ENCODE measurements at regions not wholly inside any gene's neighbourhood (a gene's known extent, or its start where the extent isn't known, plus 50 kb on each side); places are given as distances from the start of the nearest gene placed in this dataset.

DNA sequence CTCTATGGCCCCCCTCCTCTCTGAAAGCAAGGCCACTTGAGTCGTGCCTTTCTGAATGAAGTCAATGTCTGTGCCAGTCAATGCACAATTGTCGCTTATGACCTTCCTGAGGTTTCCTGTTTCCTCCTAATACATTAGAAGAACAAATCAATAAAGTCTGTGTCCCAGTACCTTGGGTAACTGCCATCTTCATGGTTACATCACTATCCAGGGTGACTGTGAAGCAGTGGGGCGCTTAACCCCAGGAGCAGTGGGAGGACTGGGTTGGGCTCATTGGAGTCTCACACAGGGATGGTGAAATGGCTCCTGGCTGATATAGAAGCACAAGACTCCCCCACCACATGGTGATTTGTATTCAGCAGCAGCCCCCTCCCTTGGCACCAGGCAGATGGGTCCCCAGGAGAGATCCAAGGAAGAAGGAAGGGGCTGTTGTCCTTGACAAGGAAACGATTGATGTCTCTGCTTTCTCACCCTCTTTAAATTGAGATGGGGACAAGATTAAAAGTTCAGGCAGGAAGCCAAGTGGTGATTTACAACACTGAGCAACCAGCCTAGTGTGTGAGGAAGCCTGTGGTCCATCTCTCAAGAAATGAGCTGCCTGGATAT is 261.9 kb upstream of the ZNF462 start:
- FAIRE-seq (no peak), DNase-seq (ENCODE audit: low read depth) (no peak)
- H3K4me3 ChIP-seq (ENCODE audit: low read depth, low read length): no peak overlapping the region
- no peaks in the 10 kb centered on the region for H3K36me3 ChIP-seq (ENCODE audit: control insufficient read depth, insufficient read depth, low read length)
- TF ChIP-seq, protein P1, sequence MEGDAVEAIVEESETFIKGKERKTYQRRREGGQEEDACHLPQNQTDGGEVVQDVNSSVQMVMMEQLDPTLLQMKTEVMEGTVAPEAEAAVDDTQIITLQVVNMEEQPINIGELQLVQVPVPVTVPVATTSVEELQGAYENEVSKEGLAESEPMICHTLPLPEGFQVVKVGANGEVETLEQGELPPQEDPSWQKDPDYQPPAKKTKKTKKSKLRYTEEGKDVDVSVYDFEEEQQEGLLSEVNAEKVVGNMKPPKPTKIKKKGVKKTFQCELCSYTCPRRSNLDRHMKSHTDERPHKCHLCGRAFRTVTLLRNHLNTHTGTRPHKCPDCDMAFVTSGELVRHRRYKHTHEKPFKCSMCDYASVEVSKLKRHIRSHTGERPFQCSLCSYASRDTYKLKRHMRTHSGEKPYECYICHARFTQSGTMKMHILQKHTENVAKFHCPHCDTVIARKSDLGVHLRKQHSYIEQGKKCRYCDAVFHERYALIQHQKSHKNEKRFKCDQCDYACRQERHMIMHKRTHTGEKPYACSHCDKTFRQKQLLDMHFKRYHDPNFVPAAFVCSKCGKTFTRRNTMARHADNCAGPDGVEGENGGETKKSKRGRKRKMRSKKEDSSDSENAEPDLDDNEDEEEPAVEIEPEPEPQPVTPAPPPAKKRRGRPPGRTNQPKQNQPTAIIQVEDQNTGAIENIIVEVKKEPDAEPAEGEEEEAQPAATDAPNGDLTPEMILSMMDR (IDR thresholded peaks at IDR 0.05; ENCODE audit: insufficient read depth, low read length, severe bottlenecking): no peak
- H3K27me3 ChIP-seq (ENCODE audit: control insufficient read depth, insufficient read depth, low read length): no peaks in the 10 kb centered on the region

DNA sequence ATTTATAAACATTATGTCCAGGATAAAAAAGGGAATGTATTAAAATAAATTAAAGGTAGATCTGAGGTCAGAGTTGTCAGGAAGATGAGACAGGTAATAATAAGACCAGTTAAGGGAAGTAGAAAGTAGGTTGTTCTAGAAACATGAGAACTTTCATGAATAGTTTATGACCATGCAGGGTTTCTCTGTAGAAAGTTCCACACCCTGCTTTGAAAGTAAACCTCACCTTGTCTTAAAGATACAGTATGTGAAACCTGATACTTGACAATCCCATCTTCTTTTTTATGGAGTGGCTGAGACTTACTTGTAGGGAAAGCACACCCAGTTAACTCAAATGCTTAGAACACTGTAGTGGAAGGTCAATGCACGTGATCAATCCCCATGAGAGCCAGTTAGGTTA is 260.6 kb upstream of the ZNF462 start:
- TF ChIP-seq, protein P1 (IDR thresholded peaks at IDR 0.05; ENCODE audit: insufficient read depth, low read length, severe bottlenecking): no peak
- Histone ChIP-seq H3K36me3 (ENCODE audit: control insufficient read depth, insufficient read depth, low read length) (no peaks in the 10 kb centered on the region), H3K27me3 (ENCODE audit: control insufficient read depth, insufficient read depth, low read length) (no peaks in the 10 kb centered on the region), H3K4me3 (ENCODE audit: low read depth, low read length) (no peak overlapping the region)
- FAIRE-seq: no peak
- no peak for DNase-seq (ENCODE audit: low read depth)

DNA sequence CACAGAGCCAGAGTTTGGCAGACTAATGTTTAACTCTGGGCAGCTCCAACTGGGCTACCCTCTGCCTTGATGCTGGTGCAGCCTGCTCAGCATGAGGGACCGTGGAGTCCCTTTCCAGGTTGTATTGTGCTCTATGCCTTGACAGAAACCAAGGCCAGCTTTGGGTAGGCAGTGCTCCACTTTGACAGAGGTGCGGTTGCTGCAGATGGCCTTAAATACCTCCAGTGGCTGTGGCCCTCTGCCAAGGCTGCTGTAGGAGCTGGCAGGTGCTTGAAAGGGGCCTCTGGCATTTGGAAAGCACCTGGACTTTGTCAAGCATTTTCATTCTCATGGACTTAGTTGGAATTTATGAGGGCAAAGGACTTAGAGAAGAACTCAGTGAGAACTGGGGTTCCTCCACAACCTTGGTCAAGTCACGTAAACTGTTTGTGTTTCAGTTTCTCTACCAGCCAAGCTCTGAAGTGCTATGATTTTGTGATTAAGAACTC is 249.7 kb upstream of the ZNF462 start:
- TF ChIP-seq, protein P1 (IDR thresholded peaks at IDR 0.05; ENCODE audit: insufficient read depth, low read length, severe bottlenecking): no peak
- FAIRE-seq (no peak), DNase-seq (ENCODE audit: low read depth) (no peak)
- Histone ChIP-seq H3K27me3 (ENCODE audit: control insufficient read depth, insufficient read depth, low read length) (no peaks in the 10 kb centered on the region), H3K4me3 (ENCODE audit: low read depth, low read length) (no peak overlapping the region), H3K36me3 (ENCODE audit: control insufficient read depth, insufficient read depth, low read length) (no peaks in the 10 kb centered on the region)

DNA sequence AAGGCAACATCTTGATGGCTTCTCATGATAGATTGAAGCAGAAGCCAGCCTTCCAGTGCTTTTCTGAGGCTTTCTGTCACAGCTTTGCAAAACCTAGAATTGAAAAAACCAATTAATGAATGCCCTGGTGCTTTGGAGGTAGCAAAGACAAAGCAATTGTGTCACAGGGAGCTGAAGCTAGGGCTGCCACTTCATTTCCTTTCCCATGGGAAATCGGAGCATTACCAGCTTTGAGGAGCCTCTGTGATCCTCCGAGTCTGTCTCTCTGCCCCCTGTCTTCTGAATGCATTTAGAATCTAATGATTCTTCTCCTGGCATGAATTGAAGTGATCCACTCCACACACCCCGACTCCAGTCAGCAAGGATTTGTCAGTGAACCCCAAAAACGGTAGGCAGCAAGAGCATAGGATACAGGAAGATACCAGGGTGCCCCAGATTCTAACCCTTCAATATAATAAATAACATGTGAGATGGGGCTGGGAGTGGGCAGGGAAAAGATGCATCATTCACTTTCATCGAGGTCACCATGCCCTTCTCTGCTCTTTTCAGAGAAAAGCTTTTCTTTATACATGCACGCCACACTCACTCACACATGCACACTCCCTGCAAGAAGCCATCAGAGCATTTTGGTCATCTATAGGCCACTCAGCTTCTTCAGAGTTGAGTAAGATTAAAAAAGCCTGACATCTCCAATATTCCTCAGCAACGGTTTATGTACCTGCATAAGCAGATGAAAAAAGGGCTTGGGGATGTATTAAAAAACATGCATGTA is 247.7 kb upstream of the ZNF462 start:
- no peak for FAIRE-seq
- no peak for DNase-seq (ENCODE audit: low read depth)
- H3K27me3 ChIP-seq (ENCODE audit: control insufficient read depth, insufficient read depth, low read length): no peaks in the 10 kb centered on the region
- H3K4me3 ChIP-seq (ENCODE audit: low read depth, low read length): no peak overlapping the region
- TF ChIP-seq, protein P1 (IDR thresholded peaks at IDR 0.05; ENCODE audit: insufficient read depth, low read length, severe bottlenecking): no peak
- no peaks in the 10 kb centered on the region for H3K36me3 ChIP-seq (ENCODE audit: control insufficient read depth, insufficient read depth, low read length)

DNA sequence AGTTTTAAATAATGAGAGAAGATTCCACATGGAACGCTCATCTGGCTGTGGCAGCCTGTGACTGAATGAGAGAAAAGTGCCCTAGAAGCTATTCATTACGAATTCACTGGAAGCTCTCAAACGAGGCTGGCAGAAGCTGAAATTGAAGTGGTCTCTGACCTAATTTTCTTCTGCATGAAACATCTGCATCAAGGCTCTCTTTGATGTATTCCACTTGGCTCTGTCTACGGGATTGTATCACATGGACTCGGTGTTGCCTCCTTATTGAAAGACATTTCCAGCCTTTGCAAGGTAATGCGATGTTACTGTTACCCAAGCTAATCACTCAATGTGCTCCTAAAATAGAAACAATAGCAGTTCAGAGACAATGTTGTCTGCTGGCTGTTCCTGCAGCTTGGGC is 246.9 kb upstream of the ZNF462 start:
- FAIRE-seq (no peak), DNase-seq (ENCODE audit: low read depth) (no peak)
- TF ChIP-seq, protein P1 (IDR thresholded peaks at IDR 0.05; ENCODE audit: insufficient read depth, low read length, severe bottlenecking): no peak
- H3K36me3 ChIP-seq (ENCODE audit: control insufficient read depth, insufficient read depth, low read length): no peaks in the 10 kb centered on the region
- no peak overlapping the region for H3K4me3 ChIP-seq (ENCODE audit: low read depth, low read length)
- H3K27me3 ChIP-seq (ENCODE audit: control insufficient read depth, insufficient read depth, low read length): no peaks in the 10 kb centered on the region
